Mesodermal cell (in vitro differentiated cells): ENCODE measurements at regions not wholly inside any gene's neighbourhood (a gene's known extent, or its start where the extent isn't known, plus 50 kb on each side); places are given as distances from the start of the nearest gene placed in this dataset.

Source experiments
- H3K27ac ChIP-seq: 2 replicates; pipeline ENCODE4 v1.7.0; 2013; ENCODE audit warnings: mild to moderate bottlenecking, low read depth, low read length, moderate library complexity; ENCODE audit not compliant: severe bottlenecking
- H3K36me3 ChIP-seq: 2 replicates; pipeline ENCODE4 v1.7.1; 2013; ENCODE audit warnings: mild to moderate bottlenecking, low read length, moderate library complexity; ENCODE audit not compliant: control insufficient read depth, insufficient read depth
- H3K4me1 ChIP-seq: one replicate; pipeline ENCODE4 v1.7.1; 2013; ENCODE audit warnings: mild to moderate bottlenecking, low read length; ENCODE audit not compliant: insufficient read depth, control insufficient read depth, poor library complexity, severe bottlenecking
- H3K4me3 ChIP-seq: 2 replicates; pipeline ENCODE4 v1.7.0; 2013; ENCODE audit warnings: low read length, control low read depth, mild to moderate bottlenecking; ENCODE audit not compliant: insufficient read depth, poor library complexity, severe bottlenecking; ENCODE audit errors: extremely low read depth
- H3K9me3 ChIP-seq: 2 replicates; pipeline ENCODE4 v1.7.1; 2013; ENCODE audit warnings: mild to moderate bottlenecking, low read length, moderate library complexity; ENCODE audit not compliant: control insufficient read depth
- WGBS, 2 experiments: methylation state at CpG; one replicate each; pipeline ENCODE4 v1.1.5; 2013; ENCODE audit warnings: missing lambda C conversion rate in 2 of 2; ENCODE audit not compliant: insufficient coverage in 2 of 2; 5-methylcytosine and 5-hydroxymethylcytosine counted together

DNA sequence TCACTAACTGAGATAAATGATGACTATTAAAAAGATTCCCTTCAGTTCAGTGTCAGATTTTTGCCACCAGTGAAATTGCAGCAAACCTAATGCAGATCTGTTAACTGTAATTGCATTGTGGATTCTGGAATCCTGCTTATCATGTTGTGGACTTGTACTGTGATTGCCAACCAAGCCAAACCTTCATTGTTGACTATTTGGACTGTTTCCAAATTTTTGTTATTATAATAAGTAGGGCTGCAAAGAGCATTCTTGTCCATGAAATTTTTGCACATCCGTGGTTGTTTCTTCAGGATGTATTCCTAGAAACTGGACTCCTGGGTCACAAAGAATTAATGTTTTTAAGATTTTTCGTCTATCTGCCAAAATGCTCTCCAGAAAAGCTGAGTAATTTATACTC is 281.6 kb upstream of the ZMIZ1 start:
- no peak overlapping the region for H3K27ac ChIP-seq
- H3K9me3 ChIP-seq: peaks cover 5% of the 10 kb centered on the region
- H3K4me1 ChIP-seq: no peaks in the 10 kb centered on the region
- no peaks in the 10 kb centered on the region for H3K36me3 ChIP-seq
- no peak overlapping the region for H3K4me3 ChIP-seq
- 100% methylated on average over 2 of the region's 2 CpGs; no CpG with 5 or more reads in 1 of the 2 experiments for WGBS, 2 experiments

DNA sequence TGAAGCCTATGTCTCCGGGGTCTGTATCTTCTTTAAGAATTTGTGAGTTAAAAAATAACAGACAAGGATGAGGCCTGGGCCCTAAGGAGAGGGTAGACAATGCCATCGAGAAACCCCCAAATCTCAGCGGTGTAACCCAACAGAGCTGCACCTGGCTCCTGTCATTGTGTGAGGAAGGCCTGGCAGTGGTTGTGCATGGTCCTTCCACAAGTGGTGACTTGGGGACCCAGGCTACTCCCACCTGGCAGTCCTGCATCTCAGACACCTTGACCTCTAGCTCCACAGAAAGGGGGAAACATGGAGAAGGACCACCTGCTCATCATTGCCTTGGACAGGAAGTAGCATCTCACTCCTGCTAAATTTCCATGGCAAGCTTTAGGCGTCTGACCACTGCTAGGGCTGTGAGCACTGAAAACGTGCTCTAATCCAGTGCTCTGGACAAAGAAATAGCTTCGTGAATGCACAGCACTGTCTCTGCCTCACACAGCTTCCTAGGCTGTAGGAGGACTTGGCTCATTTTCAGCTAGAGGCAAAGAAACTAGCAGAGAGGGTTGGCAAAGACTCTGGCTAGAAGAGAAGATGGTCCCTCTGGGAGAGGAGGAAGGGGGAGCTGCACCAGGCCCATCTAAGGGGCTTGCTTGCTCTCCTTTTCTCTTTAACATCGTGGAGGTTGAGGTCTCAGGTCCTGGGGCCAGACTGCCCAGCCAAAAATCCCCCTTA is 273.9 kb upstream of the ZMIZ1 start:
- no peak overlapping the region for H3K27ac ChIP-seq
- no peaks in the 10 kb centered on the region for H3K36me3 ChIP-seq
- WGBS, 2 experiments: 85 to 99% methylated on average over 6 of the region's 7 CpGs
- H3K4me1 ChIP-seq: no peaks in the 10 kb centered on the region
- H3K9me3 ChIP-seq: peaks cover 9% of the 10 kb centered on the region
- no peak overlapping the region for H3K4me3 ChIP-seq

DNA sequence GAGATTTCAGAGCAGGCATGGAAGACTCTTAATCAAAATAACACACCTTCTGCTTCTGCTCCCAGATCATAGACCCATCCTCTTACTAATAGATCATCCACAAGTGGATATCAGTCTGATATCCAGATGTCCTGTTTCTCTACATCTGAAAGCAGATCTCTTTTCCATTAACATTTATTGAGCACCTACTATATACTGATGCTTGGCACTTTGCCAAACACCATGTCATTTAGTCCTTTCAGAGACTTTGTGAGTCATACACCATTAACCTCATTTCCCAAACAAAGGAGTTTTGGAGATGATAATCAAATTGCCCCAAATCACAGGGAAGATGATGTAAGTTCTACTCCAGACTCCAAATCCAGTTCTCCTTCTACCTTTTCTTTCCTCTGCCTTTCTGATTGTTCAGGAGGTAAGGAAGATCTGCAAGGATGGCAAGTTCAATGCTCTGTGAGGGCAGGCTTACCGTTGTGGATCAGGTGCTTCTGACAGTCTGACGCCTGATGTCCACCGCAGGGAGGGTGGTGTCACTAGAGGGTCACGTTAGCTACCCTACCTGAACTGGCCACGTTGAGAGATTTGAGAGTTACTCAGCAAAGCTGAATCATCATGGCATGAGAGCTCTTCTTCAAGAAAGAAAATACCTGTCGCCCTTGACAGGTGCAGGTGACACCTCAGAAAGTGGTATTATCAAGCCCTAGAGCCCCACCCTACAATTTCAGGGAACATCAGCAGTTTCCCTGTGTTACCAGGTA is 269.6 kb upstream of the ZMIZ1 start:
- Histone ChIP-seq H3K36me3 (no peaks in the 10 kb centered on the region), H3K4me3 (no peak overlapping the region), H3K4me1 (peaks cover 18% of the 10 kb centered on the region), H3K27ac (no peak overlapping the region), H3K9me3 (no peaks in the 10 kb centered on the region)
- WGBS, 2 experiments: 86 to 89% methylated on average over 5 to 6 of the region's 6 CpGs

DNA sequence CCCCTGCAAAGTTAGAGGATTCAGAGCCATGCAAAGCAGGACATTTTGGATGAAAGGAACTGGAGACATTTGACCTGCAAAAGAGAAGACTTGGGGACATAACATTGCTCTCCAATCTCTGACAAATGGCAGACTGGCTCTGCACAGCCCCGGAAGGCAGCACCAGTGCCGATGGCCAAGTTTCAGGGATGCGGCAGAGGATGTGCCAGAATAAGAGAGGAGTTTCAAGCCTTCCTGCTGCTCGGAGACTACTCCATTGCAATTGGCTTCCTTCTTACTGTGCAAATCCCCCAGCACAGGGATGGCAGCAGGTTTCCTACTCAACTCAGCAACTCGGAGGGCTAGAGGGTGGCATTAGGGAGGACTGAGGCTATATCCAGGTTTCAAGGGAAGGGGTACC is 268.8 kb upstream of the ZMIZ1 start:
- H3K36me3 ChIP-seq: no peaks in the 10 kb centered on the region
- peaks cover 27% of the 10 kb centered on the region for H3K4me1 ChIP-seq
- H3K27ac ChIP-seq: no peak overlapping the region
- WGBS, 2 experiments: 91 to 97% methylated on average over 5 of the region's 5 CpGs
- H3K4me3 ChIP-seq: no peak overlapping the region
- H3K9me3 ChIP-seq: no peaks in the 10 kb centered on the region

DNA sequence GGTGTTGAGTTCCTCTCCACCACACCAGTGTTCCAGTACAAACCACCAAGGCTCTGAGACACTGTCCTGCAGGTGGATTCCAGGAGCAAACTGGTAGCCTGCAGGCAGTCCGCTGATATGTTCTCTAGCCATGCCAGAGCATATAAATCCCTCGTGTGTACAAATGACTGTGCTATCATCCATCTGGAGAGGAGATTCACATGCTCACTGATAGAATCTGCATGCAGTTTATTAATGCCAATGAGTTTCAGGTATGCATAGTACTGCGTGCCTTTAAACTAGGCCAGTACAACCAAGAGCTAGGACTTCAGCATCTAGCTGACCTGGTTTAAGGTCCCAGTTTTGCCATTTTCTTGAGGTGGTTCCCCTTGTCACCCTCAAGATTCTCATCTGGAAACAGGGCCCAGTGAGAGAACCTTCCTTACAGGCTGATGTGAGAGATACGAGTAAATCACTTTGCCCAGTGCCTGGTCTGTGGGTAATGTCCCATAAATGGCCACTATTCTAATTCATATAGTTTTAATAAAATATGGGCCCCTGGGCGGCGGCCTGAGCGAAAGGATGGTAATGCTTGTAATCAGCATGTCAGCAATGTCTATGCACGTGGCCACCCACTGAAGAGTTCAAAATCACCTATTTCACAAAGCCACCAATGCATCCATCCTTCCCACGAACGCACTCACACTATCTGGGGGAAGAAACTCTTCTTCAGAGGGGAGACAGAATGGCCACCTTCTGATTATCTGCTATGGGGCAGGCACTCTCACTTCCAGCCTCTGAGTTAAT is 268.0 kb upstream of the ZMIZ1 start:
- no peaks in the 10 kb centered on the region for H3K9me3 ChIP-seq
- no peaks in the 10 kb centered on the region for H3K36me3 ChIP-seq
- peaks cover 33% of the 10 kb centered on the region for H3K4me1 ChIP-seq
- no peak overlapping the region for H3K4me3 ChIP-seq
- no peak overlapping the region for H3K27ac ChIP-seq
- 92 to 97% methylated on average over 3 of the region's 10 CpGs for WGBS, 2 experiments

DNA sequence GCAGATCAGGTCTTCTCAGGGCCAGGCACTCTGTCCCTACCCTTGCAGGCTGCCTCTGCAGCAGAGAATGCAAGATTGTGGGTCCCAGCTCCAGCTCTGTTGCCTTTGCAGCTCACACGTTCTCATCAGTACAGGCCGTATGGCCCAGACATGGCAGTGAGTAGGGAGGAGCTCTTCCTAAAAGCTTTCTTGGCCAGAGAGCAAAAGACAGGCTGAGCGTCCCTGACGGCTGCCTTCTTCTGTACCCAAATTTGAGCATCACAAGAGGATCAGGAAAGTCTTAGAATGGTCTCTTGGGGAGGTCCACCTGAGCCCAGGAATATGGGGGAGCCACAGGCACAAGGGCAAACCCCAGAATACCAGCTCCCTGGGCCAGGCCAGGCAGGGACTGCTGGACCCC is 266.3 kb upstream of the ZMIZ1 start:
- WGBS, 2 experiments: 91 to 93% methylated on average over 4 of the region's 4 CpGs
- Histone ChIP-seq H3K4me1 (peaks cover 50% of the 10 kb centered on the region), H3K9me3 (no peaks in the 10 kb centered on the region), H3K4me3 (no peak overlapping the region), H3K36me3 (no peaks in the 10 kb centered on the region), H3K27ac (no peak overlapping the region)

DNA sequence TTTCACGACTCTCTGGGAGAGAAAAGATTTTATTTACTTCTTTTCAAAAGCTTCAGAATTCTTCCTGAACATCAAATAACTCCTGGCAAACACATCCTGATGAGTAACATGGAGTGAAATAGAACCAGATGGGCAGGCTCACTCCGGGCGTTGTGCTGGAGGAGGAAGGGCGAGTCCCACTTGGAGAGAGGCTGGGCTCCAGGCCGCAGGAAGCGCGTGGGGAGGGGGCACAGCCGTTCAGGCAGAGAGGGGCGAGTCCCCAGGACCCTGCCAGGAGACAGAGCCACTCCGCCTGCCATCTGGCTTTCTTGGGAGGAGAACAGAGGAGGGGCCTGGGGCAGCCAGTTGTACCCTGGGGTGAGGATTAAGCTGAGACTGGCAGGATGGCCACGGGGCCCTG is 265.9 kb upstream of the ZMIZ1 start:
- Histone ChIP-seq H3K4me3 (no peak overlapping the region), H3K36me3 (no peaks in the 10 kb centered on the region), H3K9me3 (no peaks in the 10 kb centered on the region), H3K27ac (no peak overlapping the region), H3K4me1 (peaks cover 54% of the 10 kb centered on the region)
- 77 to 100% methylated on average over 1 to 10 of the region's 11 CpGs for WGBS, 2 experiments

DNA sequence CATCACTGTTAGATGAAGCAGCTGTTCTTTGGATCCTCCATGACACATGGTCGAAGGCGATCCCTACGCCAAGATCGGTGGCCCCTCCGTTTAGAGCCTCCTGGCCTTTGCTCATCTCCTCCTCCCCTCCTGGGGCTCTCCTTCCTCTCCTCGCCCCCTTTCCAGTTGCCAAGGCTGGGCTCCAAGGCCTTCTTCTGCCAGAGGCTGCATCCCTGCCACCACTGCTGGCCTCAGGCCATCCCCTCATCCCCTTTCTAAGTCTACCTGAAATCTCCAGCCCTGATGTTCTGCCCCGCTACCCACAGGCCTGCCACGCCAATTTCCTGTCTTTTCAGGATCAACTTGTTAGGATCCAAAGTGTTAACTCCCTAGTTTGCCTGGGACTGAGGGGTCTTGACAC is 265.1 kb upstream of the ZMIZ1 start:
- H3K36me3 ChIP-seq: no peaks in the 10 kb centered on the region
- peaks cover 61% of the 10 kb centered on the region for H3K4me1 ChIP-seq
- H3K4me3 ChIP-seq: no peak overlapping the region
- no peaks in the 10 kb centered on the region for H3K9me3 ChIP-seq
- 95 to 99% methylated on average over 8 of the region's 8 CpGs for WGBS, 2 experiments
- no peak overlapping the region for H3K27ac ChIP-seq

DNA sequence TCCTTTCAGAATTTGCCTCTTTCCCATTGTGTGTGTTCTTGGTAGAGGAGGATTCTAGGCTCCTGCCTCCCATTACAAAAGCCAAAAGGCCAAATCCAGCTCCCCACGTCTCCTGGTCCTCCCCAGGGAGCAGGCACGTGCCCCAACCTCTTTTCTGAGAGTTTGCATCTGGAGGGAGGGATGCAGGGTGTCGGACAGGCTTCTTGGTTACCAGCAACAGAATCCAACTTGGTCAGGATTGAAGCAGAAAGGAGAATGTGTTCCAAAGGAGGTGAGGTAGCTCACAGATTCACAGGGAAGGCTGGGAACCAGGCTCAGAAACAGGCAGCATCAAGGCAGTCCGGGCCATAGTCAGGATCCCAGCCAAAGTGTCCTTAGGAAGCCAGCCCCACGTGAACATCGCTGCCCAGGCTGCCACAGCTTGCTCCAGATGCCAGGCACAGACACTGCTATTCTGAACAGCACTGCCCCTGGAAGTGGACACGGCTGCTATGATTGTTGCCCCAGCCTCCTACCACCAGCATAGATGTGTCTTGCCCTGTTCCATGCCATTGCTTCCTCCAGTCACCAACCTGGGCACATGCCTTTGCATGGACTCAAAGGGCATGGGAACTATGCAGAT is 264.2 kb upstream of the ZMIZ1 start:
- no peaks in the 10 kb centered on the region for H3K36me3 ChIP-seq
- H3K9me3 ChIP-seq: no peaks in the 10 kb centered on the region
- H3K4me1 ChIP-seq: peaks cover 63% of the 10 kb centered on the region
- peak overlapping the region; percentile 92 for H3K27ac ChIP-seq
- WGBS, 2 experiments: 90 to 95% methylated on average over 7 of the region's 7 CpGs
- no peak overlapping the region for H3K4me3 ChIP-seq

DNA sequence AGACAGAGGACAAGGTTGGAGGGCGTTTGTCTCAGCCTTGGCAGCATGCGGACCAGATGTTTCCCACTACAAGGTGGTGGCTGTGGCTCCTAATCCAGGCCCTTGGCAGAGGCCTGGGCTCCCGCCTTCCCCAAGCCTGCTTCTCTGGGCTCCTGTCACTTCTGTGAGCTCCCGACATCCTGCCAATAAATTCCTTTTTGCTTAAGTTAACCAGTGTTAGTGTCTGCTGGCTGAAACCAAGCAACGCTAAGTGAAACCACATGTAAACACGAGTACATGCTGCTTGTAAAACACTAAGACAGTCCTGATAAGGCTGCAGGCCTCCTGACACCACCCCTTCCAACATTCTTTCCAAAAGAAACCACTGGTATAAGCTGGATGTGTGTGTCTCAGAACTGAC is 263.6 kb upstream of the ZMIZ1 start:
- WGBS, 2 experiments: 57 to 58% methylated on average over 4 to 6 of the region's 6 CpGs
- H3K27ac ChIP-seq: peak overlapping the region; percentile 92
- H3K4me1 ChIP-seq: peaks cover 63% of the 10 kb centered on the region
- no peak overlapping the region for H3K4me3 ChIP-seq
- H3K9me3 ChIP-seq: no peaks in the 10 kb centered on the region
- no peaks in the 10 kb centered on the region for H3K36me3 ChIP-seq
